ENCODE measurements at regions not wholly inside any gene's neighbourhood (a gene's known extent, or its start where the extent isn't known, plus 50 kb on each side); places are given as distances from the start of the nearest gene placed in this dataset.

DNA sequence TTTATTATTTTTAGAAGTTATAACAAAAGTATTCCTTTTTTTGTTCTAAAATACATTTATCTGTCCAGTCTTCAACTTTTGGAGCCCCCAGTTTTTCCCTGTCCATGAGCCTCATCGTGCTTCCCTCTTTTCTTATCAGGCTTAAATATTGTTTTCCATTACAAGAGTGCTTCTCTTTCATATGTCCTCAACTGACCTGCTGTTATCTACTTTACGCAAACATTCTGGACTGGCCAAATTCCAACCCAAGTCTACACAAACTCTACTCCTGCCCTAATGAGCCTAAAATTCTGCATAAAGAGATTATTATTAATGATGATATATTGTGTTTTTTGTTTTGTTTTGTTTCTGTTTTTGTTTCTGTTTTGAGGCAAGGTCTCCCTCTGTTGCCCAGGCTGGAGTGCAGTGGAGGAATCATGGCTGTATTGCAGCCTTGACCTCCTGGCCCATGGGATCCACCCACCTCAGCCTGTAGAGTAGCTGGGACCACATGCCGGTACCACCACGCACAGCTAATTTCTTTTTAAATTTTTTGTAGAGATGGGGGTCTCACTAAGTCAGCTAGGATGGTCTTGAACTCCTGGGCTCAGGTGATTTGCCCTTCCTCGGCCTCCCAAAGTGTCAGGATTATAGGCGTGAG, 318.8 kb upstream of the NEGR1 start:
- in situ Hi-C loops (cut with MboI; ENCODE audit: low sequenced_read_pairs): no loop called here

DNA sequence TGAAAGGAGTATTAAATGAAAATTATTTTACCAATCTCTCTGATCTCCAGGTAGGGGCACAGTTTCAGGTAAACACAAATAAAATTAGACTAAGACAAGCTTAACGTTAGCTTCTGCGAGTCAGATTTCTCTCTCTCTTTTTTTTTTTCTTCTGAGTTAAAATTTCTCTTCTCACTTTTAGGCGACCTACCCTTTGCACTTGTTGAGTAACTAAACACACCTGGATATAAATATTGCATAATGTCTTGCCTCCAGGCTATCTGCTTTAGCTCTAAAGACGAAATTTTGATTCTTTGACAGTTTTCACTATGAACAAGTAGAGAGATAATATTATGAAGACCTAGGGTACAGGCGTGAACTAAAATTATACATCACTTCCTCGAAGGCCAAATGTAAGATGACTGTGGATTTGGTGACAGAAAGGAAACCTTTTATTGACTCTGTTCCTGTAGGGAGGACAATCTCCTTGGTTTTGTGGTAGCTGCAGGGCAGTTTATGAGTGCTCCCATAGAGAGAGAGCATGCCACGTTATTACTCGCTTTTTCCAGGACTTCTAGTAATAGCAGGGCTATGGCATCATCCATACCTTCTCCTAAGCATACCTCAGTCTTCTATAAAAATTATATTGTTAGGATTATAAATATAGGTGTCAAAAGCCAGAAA, 303.8 kb upstream of the NEGR1 start:
- in situ Hi-C loops (cut with MboI; ENCODE audit: low sequenced_read_pairs): no loop called here

DNA sequence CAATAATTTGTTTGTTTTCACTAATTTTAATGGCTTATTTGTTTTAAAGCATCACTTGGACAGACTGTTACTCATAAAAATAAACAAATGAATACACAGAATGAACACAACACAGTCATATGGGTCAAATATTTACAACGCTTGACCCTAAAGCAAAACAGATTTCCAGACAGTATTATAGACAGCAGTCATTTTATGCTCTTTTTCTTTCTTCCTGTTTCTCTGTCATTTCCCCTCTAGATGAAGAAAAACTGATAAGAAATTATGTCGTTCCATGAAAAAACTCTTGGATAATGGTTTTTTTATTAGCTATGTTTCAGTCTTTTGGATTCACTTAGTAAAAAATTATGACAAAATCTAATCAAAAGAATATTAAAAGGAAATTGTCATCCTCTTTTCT, 297.3 kb upstream of the NEGR1 start:
- in situ Hi-C loops (cut with MboI; ENCODE audit: low sequenced_read_pairs): no loop called here

DNA sequence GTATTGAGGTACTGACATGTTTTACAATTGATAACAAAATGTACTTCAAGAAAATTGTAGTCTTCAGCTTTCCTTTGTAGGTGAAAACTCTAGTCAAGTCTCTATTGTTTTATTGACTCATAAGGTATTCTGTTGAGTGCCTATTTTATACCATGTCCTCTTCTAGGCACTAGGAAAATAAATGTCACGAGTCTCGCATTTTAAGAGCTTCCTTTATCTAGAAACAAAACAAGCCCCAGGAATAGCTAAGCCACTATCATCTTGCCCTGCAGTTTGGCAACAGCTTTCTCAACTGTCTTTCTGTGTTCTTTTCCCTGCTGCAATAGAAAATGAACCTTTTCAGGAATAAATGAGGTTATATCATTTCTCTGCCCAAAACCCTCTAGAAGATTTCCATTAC, 288.5 kb upstream of the NEGR1 start:
- in situ Hi-C loops (cut with MboI; ENCODE audit: low sequenced_read_pairs): no loop called here

DNA sequence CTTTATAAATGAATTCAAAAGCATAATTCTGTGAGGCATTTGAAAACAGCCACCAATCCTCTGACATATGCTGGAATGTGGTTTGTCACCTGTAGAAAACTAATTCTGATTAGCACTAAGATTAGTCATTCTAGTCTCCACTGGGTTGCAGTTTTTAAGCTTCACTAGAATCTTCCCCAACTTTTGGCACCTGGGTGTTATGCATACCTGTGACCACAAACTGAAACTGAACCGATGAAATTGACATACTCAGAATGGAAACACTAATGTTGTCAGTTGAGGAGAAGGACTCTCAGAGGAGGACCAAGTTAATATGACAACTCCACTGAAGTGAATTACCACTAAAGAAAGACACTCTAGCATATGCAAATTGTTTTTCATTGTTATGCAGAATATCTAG, 285.8 kb upstream of the NEGR1 start:
- in situ Hi-C loops (cut with MboI; ENCODE audit: low sequenced_read_pairs): no loop called here

DNA sequence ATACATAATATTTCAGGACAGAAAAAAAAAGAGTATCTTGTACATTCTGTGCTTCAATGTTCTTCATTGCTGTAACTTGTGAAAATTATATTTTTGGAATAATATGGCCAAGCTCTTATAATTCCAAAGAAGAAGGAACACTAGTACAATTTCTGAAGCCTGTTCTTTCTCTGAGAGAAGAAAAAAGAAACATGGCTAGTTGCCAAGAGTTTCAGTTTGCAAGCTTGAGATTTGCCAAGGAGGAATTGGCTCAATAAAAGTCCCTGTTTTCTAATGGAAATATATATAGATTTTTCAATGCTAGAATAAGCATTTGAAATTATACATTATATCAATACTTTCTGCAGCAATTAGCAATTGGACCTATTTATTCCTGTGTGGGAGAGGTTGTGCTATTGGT, 285.2 kb upstream of the NEGR1 start:
- in situ Hi-C loops (cut with MboI; ENCODE audit: low sequenced_read_pairs): no loop called here

DNA sequence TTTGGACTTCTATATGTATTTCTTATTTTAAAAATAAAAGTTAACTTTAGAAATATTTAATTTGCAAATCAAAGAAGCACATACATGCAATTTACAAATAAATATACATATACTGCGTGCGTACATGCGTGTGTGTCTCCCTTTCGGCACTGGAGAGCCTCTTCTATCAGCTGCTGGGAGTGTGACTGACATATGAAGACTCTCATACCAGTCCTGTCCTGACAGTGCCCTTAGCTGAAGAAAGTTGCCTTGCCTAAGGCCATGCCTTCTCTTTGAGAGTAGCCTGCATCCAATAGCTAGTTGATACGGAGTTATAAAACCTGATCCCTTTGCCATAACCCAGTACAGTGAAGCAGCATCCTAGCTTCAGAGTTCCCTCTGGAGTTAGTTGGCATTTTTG, 282.4 kb upstream of the NEGR1 start:
- in situ Hi-C loops (cut with MboI; ENCODE audit: low sequenced_read_pairs): no loop called here

DNA sequence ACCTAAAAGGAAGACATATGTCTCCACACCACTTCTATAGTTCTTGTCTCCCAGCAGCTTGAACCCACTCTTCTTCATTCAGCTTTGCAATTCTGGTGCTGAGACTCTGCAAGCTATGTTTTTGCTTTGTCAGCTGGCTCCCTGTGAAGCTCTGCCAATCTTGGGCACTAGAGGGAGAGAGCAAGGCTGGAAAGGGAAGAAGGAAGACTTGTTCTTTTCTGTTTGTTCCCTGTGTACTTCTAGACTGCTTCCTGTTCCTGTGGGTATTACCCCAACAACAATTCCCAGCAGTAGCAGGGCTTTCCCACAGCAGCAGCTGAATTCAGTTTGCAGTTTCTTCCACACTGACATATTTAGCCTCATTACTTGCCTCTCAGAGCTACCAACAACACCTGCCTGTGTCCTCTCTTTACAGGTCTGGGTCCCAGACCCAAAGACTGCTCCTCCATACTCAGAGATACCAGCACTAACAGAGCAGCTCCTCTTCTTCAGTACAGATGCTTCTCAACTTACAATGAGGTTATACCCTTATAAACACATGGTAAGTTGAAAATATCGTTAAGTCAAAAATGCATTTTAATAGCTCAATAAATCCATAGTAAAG, 275.2 kb upstream of the NEGR1 start:
- in situ Hi-C loops (cut with MboI; ENCODE audit: low sequenced_read_pairs): no loop called here

DNA sequence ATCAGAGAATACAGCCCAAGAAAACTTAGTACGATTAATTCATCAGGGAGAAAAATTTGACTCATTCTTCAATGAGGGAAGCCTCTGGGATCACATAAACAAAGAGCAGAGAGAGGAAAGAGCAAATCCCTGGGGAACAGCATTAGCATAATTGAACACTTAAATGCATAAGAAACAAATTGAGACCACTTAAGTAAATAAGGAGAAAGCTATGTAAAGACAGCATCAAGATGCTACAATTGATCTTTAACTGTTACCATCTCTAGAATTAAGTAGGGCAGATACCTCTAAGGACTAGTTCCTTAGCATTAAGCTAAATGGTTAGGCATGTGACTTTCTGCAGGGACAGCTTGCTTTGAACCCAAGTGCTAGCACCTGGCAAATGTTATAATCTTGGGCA, 265.1 kb upstream of the NEGR1 start:
- in situ Hi-C loops (cut with MboI; ENCODE audit: low sequenced_read_pairs): no loop called here

DNA sequence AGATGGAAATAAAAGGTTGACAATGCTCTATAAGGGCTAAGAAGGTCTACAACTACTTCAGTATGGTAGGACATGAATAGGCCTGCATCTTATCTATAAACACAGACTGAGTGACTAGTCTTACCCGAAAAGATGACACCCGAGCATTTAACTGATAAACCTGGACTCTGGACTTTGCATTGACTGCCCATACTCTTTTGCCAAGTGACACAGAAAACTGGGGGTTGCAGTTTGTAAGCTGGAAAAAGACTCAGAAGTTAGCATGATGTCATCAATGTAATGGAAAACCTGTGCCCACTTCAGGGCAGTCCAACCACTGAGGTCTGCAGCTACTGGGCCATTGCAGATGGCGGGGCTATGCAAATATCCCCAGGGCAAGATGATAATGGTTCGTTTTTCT, 258.3 kb upstream of the NEGR1 start:
- in situ Hi-C loops (cut with MboI; ENCODE audit: low sequenced_read_pairs): no loop called here

DNA sequence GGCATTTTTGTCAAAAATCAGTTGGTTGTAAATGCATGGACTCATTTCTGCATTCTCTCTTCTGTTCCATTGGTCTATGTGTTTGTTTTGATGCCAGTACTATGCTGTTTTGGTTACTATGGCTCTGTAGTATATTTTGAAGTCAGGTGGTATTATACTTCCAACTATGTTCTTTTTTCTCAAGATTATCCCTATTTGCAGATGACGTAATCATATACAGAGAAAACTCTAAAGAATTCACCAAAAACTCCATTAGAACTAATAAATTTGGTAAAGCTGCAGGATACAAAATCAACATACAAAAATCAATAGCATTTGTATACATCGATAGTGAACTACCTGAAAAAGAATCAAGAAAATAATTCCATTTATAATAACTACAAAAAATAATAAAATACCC, 253.1 kb upstream of the NEGR1 start:
- in situ Hi-C loops (cut with MboI; ENCODE audit: low sequenced_read_pairs): no loop called here

DNA sequence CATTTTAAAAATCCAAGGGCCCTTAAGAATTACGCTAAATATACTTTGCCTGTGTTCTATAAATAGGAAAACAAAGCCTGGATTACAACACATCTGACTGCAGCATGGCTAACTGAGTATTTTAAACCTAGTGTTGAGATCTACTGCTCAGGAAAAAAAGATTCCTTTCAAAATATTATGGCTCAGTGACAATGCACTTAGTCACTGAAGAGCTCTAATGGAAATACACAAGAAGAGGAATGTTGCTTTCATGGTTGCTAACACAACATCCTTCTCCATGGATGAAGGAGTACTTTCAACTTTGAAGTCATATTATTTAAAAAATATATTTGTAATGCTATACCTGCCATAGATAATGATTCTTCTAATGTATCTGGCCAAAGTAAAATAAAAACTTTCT, 248.3 kb upstream of the NEGR1 start:
- in situ Hi-C loops (cut with MboI; ENCODE audit: low sequenced_read_pairs): no loop called here

DNA sequence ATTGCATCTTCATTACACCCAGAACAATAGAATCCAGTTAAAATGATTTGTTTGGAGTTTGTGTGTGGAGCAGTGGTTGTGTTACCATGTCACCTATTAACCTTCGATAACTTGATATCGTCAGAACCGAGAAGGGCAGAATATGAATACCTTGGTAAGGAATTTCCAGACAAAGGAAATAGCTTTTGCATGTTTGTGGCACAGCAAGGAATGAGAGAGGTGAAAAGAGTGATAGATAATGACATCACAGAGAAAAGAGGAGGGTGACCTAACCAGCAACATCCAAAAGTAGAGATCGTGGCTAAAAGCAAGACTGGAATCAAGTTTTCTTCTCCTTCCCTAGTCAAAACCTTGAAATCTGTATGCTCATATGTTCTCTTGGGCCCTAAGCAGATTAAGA, 244.6 kb upstream of the NEGR1 start:
- in situ Hi-C loops (cut with MboI; ENCODE audit: low sequenced_read_pairs): no loop called here

DNA sequence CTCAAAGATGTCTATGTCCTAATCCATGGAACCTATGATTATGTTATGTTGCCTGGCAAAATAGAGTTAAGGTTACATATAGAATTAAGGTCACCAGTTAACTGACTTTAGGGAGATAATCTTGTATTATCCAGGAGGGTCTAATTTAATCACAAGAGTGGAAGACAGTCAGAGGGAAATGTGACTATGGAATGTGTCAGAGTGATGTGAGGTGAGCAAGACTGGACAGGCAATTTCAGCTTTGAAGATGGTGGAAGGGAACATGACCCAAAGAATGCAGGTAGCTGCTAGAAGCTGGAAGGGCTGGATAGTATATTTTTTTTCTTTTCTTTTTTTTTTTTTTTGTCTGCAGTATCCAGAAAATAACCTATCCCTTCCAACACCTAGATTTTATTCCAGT, 241.7 kb upstream of the NEGR1 start:
- in situ Hi-C loops (cut with MboI; ENCODE audit: low sequenced_read_pairs): no loop called here

DNA sequence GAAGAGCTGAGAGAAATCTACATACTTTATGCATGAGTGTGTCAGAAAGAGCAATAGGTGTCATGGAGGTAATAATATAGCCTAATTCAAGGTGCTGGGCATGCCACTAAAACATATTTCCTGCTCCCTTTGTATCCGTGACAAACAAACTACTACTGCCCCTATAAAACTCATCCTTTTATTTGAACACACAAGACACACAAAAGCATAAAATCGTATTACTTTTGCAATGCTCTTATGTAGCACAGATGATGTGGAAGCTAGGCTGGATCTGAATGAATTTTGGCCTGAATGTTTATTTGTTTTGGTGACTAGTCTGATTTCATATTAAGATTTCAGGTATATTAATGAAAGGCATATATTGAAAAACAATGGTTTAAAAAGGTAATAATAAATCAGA, 239.3 kb upstream of the NEGR1 start:
- in situ Hi-C loops (cut with MboI; ENCODE audit: low sequenced_read_pairs): no loop called here

DNA sequence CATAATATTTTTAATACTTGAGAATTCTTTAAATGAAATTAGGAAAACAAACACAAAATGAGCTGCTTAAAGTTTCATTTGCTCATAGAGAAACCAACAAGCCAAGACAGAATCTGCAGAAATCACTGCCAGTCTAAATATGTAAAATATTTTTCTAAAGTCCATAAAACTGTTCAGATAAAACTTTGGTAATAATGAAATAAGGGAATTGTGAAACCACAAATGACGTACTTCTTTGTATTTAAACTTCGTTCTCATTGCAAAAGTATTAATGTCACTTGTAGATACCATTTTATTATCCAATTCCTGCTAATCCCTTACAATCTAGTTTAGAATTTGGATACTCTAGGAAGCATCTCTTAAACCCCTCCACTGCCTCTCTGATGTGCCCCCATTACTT, 234.5 kb upstream of the NEGR1 start:
- in situ Hi-C loops (cut with MboI; ENCODE audit: low sequenced_read_pairs): no loop called here

DNA sequence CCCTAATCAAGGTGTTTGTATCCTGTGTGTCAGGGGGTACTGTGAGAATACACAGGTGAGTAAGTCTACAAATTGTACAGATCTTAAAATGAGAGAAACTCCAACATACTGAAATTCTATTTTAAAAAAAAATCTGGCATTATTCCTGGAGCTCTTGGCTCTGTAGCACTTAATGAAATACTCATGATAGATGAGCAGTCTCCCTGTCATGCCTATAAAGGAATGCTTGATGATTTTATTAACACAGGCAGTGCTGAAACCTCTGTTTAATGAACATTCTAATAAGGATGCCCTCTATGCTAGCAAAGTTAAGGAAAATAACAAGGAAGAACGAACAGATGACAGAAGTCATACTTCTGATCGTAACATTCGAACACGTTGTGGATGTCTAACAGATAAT, 233.9 kb upstream of the NEGR1 start:
- in situ Hi-C loops (cut with MboI; ENCODE audit: low sequenced_read_pairs): no loop called here

DNA sequence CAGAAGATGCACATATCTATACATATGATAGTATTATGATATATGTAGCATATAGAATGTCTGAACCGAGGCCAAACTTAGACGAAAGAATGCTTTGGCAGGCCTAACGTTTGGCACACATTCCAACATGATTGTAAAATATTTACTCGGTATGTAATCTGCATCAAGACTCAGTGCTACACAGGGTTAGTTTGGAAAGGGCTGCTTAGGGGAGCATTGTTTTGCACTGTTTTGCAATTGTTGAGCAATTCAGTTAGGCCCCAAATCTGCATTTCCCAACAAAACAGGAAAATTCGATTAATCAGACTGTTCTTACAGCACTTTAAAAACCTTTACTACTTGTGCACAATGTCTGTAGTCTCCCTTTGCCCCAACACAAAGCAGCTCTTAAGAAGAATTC, 216.0 kb upstream of the NEGR1 start:
- in situ Hi-C loops (cut with MboI; ENCODE audit: low sequenced_read_pairs): no loop called here

DNA sequence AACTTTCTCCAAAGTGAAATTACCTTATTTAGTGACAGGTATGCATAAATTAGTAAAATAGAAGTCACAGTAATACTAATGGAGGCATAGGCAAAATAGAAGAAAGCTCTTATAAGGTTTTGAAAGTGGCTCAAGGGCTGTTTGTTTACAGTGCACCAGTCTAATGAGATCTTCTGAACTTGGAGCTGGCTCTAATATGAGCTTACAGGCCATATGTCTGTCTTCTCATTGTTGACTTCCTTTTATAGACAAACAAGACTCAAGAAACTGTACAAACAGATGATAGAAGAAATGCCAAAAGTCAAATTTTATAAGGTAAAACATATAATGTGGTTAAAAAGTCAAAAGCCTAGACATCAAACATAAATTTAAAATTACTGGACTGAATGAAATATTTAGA, 207.5 kb upstream of the NEGR1 start:
- in situ Hi-C loops (cut with MboI; ENCODE audit: low sequenced_read_pairs): no loop called here

DNA sequence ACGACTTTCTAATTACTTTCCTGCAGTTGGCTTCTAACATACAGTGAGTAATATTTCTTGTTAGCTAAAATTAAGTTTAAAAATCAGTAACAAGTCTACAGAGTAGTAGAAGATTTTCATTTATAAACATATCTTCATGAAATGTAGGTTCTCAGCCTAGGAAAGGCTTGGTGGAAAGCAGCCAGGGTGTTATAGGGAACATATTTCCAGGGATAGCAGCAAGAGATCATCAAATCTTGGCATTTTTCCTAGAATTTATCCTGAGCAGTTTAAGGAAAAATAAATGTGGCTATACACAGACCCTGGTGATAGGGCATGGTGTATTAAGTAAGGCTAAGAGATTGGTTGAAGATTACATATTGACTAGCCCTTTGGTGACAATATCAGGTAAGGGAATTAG, 203.5 kb upstream of the NEGR1 start:
- in situ Hi-C loops (cut with MboI; ENCODE audit: low sequenced_read_pairs): no loop called here

DNA sequence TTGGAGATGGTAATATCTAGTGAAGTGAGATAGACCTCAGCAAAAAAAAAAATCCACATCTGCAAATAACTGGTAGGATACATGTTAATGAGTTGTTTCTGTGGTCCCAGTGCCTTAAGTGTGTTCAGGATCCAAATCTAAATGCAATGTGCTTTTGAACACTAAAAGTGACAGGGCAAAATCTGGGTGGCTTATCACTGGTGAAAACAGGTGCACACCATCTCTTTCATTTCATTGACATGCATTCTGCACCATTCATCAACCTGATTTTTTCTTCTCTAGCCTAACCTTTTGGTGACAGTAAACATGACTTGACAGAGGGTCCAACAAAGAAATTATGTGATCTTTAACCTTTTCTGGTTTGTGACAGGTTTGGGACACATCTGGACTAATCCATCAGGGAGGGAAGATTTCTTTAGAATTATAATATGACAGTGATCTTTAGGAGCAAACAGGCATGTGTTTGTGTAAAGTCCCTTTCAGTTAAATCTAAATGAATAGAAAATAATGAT, 201.6 kb upstream of the NEGR1 start:
- in situ Hi-C loops (cut with MboI; ENCODE audit: low sequenced_read_pairs): no loop called here

DNA sequence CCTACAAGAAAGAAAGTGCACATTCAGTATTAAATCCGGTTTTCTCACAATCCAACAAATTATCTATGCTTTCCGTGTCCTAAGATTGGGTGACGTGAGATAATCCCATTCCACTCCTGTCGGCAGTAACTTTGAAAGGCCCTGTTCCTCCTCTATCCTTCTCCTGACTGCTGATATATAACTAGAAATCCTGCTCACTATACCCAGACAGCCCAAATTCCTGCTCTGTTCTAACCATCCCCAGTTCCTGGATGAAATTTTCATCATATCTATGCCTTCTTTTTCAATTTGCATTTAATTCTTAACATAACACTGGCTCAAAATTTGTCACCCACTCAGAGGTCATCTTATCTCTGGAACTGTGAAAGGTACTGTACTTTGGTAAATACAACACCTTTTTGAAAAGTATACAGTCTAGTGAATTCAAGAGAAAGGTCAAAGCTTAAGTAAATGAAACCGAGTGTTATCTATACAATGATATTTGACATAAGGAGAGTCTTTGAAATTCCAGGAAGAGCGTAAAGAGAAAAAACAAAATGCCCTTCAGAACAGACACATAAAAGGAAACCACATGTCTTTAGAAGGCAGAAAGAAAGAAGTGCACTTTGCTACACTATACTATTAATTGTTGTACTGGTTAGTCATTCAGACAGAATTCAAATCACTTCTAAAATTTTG, 200.5 kb upstream of the NEGR1 start:
- in situ Hi-C loops (cut with MboI; ENCODE audit: low sequenced_read_pairs): no loop called here
